Naive B cell (primary cell): ENCODE measurements at regions not wholly inside any gene's neighbourhood (a gene's known extent, or its start where the extent isn't known, plus 50 kb on each side); places are given as distances from the start of the nearest gene placed in this dataset.

Experiments used
- ATAC-seq, 2 donors: fragments of 150-1000 bp; cut with Tn5 transposase; 2 replicates each; pipeline ENCODE4 v1.10.0; 2021; ENCODE audit warnings: low read depth in 2 of 2, mild to moderate bottlenecking in 2 of 2, moderate library complexity in 2 of 2
- DNase-seq: peaks from one replicate; pipeline ENCODE4 v3.0.0; 2022
- H3K27ac Mint-ChIP-seq, 6 donors: one replicate each; pipeline ENCODE4 v1.8.0; 2020 to 2022; ENCODE audit warnings: mild to moderate bottlenecking in 6 of 6, mixed read lengths in 6 of 6, moderate library complexity in 5 of 6, inconsistent platforms in 2 of 6
- H3K27me3 Mint-ChIP-seq, 3 donors: one replicate each; pipeline ENCODE4 v1.8.0; 2021 to 2022; ENCODE audit warnings: mixed read lengths in 3 of 3, mild to moderate bottlenecking in 1 of 3
- H3K36me3 Mint-ChIP-seq, 2 donors: one replicate each; pipeline ENCODE4 v1.8.0; 2020 to 2022; ENCODE audit warnings: mixed read lengths in 2 of 2, inconsistent platforms in 1 of 2, mild to moderate bottlenecking in 1 of 2
- H3K4me1 Mint-ChIP-seq, 3 donors: one replicate each; pipeline ENCODE4 v1.8.0; 2020 to 2022; ENCODE audit warnings: mixed read lengths in 3 of 3, inconsistent platforms in 1 of 3, mild to moderate bottlenecking in 1 of 3, moderate library complexity in 1 of 3
- H3K4me3 Mint-ChIP-seq, 8 donors: one replicate each; pipeline ENCODE4 v1.8.0; 2020 to 2022; ENCODE audit warnings: mild to moderate bottlenecking in 8 of 8, mixed read lengths in 8 of 8, moderate library complexity in 8 of 8, inconsistent platforms in 2 of 8
- H3K9me3 Mint-ChIP-seq, 7 donors: one replicate each; pipeline ENCODE4 v1.8.0; 2020 to 2022; ENCODE audit warnings: mixed read lengths in 7 of 7, mild to moderate bottlenecking in 5 of 7, inconsistent platforms in 2 of 7, moderate library complexity in 1 of 7

DNA sequence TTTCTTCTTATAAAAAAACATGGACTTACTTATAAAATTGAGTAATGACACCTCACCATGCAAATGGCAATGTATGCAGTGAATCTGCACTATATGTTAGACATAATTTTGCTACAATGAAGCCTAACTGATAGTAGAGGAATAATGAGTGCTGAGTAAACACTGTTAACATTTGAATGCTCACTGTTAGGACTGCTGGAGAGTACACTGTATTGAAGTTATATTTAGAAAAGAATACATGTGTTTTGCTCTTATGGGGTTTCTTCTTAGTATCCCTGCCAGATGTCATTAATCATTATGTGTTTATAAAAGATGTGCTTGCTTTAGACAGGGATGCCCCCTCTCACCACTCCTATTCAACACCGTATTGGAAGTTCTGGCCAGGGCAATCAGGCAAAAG is 111.1 kb upstream of the ZP4 start:
- Mint-ChIP-seq H3K27me3 (no peaks in the 10 kb centered on the region), H3K4me3 (no peak overlapping the region), H3K36me3 (no peaks in the 10 kb centered on the region)

DNA sequence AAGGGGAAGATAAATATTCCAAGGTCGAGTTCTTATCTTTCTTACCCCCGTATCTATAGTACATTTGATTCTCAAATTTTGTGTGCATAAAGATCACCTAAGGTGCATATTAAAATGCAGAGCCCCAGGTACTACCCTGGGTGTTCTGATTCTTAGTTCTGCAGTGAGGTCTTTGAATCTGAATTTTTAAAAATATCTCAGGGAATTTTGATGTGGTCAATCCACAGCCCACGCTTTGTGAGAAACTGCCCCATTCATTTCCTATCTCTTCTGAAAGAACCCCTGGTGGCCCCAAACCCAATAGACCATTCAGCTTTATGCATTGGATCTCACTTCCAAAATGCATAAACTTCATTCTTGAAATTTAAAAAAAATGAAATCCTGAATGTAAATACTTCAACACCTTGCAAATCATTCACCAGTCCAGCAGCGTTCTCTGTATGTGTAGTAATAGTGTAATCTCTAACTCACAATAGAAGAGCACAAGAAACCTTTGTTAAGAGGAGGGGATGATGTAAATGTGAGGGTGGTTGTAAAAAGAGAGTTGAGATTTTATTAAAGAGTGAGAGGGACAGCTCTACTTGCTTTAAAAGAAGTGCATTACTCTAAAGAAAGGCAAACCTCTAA is 108.8 kb upstream of the ZP4 start:
- peaks cover 0 to 8% (median 5%) of the 10 kb centered on the region in 7 donors for H3K9me3 Mint-ChIP-seq
- H3K36me3 Mint-ChIP-seq: no peaks in the 10 kb centered on the region
- no peaks in the 10 kb centered on the region for H3K27me3 Mint-ChIP-seq
- DNase-seq: no peak
- no peak overlapping the region for H3K27ac Mint-ChIP-seq
- H3K4me1 Mint-ChIP-seq: no peaks in the 10 kb centered on the region
- no peak overlapping the region for H3K4me3 Mint-ChIP-seq
- no peak for ATAC-seq

More for the DNA sequence above, 111.1 kb upstream of the ZP4 start:
- no peak for DNase-seq
- Mint-ChIP-seq H3K9me3 (peaks cover 0 to 8% (median 5%) of the 10 kb centered on the region in 7 donors), H3K27ac (no peak overlapping the region), H3K4me1 (peaks cover 0 to 8% (median 6%) of the 10 kb centered on the region in 3 donors)
- no peak for ATAC-seq

DNA sequence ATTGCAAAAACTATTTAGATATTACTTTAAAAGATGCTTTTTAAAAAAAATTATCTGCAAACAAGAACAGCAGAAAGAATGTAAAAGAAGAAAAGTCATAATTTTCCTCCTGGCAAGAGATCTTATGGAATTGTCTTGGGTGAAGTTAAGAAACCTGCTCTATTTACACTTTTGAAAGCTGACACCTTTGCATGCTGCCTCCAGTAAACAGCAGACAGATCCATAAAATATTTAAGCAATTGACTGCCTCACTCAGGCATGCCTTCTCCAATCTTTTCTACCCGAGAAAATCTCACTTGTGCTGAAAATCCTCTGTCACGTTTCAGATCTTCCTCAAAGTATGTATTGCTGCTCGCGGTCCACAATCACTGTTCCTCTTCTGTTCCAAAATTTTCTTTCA is 107.9 kb upstream of the ZP4 start:
- no peak for DNase-seq
- Mint-ChIP-seq H3K27ac (no peak overlapping the region), H3K9me3 (peaks cover 0 to 5% (median 4%) of the 10 kb centered on the region in 7 donors), H3K27me3 (no peaks in the 10 kb centered on the region), H3K4me3 (no peak overlapping the region), H3K36me3 (no peaks in the 10 kb centered on the region), H3K4me1 (no peaks in the 10 kb centered on the region)
- no peak for ATAC-seq

DNA sequence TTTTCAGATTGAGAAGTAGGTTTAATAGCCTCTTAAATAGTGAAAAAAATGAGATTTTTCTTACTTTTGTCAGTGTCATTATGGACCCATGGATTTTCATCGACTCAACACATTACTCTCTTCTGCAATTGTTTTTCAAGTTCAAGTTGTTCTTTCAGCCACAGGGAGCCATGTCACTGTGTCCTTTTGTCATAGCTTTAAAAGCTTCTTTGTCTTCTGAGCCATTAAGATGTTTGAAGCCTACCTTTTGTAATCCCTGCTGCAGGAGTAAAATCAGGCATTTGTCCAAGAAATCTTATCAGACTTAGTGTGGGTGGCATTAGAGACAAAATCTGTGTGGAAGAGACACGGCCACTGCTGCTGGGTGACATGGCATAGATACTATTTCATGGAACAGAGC is 92.8 kb upstream of the ZP4 start:
- DNase-seq: no peak
- no peaks in the 10 kb centered on the region for H3K27me3 Mint-ChIP-seq
- H3K4me3 Mint-ChIP-seq: no peak overlapping the region
- peaks cover 0 to 13% (median 7%) of the 10 kb centered on the region in 3 donors for H3K4me1 Mint-ChIP-seq
- no peaks in the 10 kb centered on the region for H3K9me3 Mint-ChIP-seq
- no peaks in the 10 kb centered on the region for H3K36me3 Mint-ChIP-seq
- ATAC-seq: no peak
- H3K27ac Mint-ChIP-seq: no peak overlapping the region

DNA sequence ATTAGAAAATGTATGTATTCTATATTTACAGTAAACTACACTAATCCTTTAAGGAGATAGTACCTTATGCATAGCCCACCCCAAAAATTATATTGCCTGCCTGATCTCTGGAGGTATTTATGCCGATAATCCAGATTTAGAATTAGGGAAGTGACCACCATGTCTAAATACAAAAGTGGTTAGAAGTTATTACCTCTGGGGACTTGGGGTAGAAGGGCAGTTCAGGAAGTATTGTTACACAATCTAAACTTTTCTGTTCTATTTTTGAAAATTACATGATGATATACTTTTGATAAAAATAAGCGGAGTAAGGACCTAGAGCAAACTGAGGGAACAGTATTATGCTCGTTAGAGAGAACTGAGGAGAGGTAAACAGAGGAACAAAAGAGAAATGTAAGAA is 90.5 kb upstream of the ZP4 start:
- DNase-seq: no peak
- no peak for ATAC-seq
- Mint-ChIP-seq H3K4me3 (peak overlapping the region in 1 of 8 donors; percentile 69), H3K27ac (peak overlapping the region in 2 of 6 donors; percentile 44 to 84), H3K36me3 (no peaks in the 10 kb centered on the region), H3K27me3 (no peaks in the 10 kb centered on the region), H3K9me3 (no peaks in the 10 kb centered on the region), H3K4me1 (peaks cover 0 to 13% (median 7%) of the 10 kb centered on the region in 3 donors)

DNA sequence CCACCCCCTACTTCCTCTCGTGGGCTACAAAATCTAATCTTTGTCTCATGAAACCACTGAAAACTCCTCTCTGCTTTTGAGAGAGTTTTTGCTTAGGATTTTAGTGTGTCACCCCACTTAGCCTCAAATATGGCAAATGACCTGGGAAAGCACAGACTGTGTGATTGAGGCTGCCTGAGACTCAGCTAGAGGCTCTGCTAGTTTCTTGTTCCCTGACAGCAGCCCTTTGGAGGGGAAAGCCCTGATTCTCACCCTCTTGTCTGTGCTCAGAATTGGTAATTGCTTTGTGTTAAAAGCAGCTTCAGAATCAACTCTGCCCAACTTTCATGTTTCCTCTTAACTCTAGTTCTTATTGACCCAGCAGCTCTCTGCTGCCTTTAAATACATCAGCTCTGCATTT is 85.6 kb upstream of the ZP4 start:
- Mint-ChIP-seq H3K27ac (no peak overlapping the region), H3K27me3 (no peaks in the 10 kb centered on the region), H3K4me3 (no peak overlapping the region), H3K4me1 (peaks cover 0 to 10% (median 2%) of the 10 kb centered on the region in 3 donors), H3K36me3 (no peaks in the 10 kb centered on the region), H3K9me3 (no peaks in the 10 kb centered on the region)
- DNase-seq (no peak), ATAC-seq (no peak)

DNA sequence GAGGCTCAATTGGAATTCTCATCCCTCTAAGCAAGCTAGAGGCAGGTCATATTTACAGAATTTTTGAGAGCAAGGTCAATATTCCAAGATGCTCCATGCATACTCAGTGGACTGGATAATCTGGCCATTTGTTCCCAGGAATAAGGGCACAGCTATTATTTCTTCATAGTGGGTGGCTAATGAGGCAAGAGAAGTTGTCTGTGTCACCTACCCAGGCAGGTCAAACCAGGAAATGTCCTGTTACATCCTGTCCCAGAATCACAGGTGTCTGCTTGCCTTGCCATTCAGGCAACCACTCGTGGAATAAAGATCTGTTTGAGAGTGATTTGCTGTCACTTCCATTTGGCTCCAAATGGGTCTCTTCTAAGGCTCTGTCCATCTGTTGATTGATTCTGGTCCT is 85.2 kb upstream of the ZP4 start:
- Mint-ChIP-seq H3K9me3 (no peaks in the 10 kb centered on the region), H3K4me1 (peaks cover 0 to 5% (median 0%) of the 10 kb centered on the region in 3 donors), H3K27me3 (no peaks in the 10 kb centered on the region), H3K36me3 (no peaks in the 10 kb centered on the region), H3K27ac (no peak overlapping the region), H3K4me3 (no peak overlapping the region)
- DNase-seq (no peak), ATAC-seq (no peak)

DNA sequence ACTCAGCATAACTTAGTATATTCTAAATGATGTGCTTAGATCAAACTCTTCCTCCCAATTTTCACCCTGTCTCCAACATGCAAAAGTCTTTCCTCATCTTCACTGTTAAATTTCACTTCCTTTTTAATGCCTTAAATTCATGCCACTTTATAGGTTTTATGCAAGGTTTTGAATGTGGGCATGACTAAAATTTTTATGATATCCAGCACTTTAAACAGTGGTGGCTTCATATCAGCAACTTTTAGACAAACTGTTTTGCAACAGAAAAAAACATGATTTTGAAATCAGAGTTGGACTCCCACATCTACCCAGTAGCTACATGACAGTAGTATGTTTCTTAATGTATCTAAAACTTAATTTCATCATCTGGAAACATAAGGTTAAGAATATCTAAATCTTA is 84.7 kb upstream of the ZP4 start:
- no peak for ATAC-seq
- Mint-ChIP-seq H3K27ac (no peak overlapping the region), H3K9me3 (no peaks in the 10 kb centered on the region), H3K27me3 (no peaks in the 10 kb centered on the region), H3K4me1 (peaks cover 0 to under 1% (median 0%) of the 10 kb centered on the region in 3 donors), H3K36me3 (no peaks in the 10 kb centered on the region), H3K4me3 (no peak overlapping the region)
- DNase-seq: no peak

DNA sequence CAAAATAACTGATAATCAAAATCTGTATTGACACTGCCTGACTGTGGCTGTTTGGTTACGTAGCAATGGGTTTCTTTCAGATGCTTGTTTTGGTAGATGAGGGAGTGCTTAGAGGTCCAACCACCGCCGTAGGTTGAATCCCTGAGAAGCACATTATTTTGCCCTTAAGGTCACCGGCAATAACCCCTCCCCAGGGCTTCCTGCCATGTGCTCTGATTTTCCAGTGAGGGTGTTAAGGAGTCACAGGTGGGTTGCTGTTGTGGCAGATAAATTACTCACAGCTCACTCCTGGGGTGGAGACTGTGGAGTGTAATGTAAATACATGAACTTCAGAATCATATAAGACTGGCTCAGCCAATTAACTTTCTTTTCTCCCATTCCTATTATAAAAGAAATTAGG is 81.5 kb upstream of the ZP4 start:
- ATAC-seq (no peak), DNase-seq (no peak)
- Mint-ChIP-seq H3K4me3 (no peak overlapping the region), H3K9me3 (no peaks in the 10 kb centered on the region), H3K4me1 (no peaks in the 10 kb centered on the region), H3K27ac (no peak overlapping the region), H3K27me3 (no peaks in the 10 kb centered on the region), H3K36me3 (no peaks in the 10 kb centered on the region)

DNA sequence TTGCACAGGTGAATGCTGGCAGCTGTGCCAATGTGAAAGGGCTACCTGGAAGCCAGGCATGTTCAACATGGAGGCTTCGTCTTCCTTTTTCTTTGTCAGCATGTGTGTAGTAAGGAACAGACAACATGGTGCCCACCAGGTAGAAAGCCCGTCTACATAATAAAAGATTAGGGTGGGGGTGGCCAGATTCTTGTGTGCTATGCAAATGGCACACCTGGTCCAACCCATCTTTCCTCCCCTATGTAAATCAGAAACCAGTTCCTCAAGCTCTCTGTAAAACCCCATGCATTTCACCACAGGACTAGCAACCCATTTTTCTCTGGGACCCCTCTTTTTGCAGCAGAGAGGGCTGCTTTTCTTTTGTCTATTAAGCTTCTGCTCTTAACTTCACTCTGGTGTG is 72.3 kb upstream of the ZP4 start:
- Mint-ChIP-seq H3K36me3 (no peaks in the 10 kb centered on the region), H3K4me3 (no peak overlapping the region), H3K9me3 (peaks cover 0 to 4% (median 0%) of the 10 kb centered on the region in 7 donors), H3K27me3 (no peaks in the 10 kb centered on the region), H3K27ac (no peak overlapping the region), H3K4me1 (no peaks in the 10 kb centered on the region)
- no peak for DNase-seq
- no peak for ATAC-seq

DNA sequence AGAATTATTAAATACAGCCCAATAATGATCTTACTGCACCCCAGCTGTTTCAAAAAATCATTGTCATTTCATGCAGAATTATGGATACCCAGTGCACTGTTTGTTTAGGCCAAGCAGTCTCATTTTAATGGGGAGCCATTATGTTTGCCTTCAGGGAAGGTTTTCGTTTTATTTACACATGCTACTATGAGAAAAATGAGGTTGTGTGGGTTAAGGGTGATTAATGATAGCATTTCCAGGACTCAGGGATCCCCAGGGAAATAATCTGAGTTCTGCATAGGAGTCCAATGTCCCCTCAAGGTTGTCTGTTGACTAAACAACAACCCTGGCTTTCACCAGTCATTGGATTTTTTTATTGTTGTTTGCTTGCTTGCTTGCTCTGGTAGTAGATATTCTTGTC is 71.0 kb upstream of the ZP4 start:
- no peak overlapping the region for H3K27ac Mint-ChIP-seq
- peaks cover 0 to 4% (median 0%) of the 10 kb centered on the region in 7 donors for H3K9me3 Mint-ChIP-seq
- H3K4me3 Mint-ChIP-seq: no peak overlapping the region
- H3K36me3 Mint-ChIP-seq: no peaks in the 10 kb centered on the region
- no peak for ATAC-seq
- no peaks in the 10 kb centered on the region for H3K4me1 Mint-ChIP-seq
- no peak for DNase-seq
- H3K27me3 Mint-ChIP-seq: no peaks in the 10 kb centered on the region

DNA sequence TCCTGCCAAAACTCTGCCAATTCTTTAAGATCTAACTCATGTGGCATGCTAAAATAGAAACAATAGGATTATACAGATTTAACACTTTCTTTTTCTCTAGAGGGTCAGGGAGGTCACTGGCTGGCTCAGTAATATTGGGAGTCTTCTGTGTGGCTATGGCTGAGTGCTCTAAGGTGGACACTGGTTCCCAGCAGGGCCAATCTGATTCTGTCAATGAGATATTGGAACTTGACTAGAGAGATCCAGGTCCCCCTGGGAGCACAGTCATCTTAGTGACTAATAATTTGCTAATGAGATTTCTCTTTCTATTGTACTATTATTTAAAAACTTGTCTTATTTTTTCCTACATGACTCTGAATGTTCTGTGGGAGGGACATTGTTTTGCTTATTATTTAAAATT is 69.1 kb upstream of the ZP4 start:
- Mint-ChIP-seq H3K27ac (no peak overlapping the region), H3K4me3 (no peak overlapping the region), H3K4me1 (no peaks in the 10 kb centered on the region), H3K36me3 (no peaks in the 10 kb centered on the region), H3K9me3 (peaks cover 0 to 5% (median 0%) of the 10 kb centered on the region in 7 donors), H3K27me3 (no peaks in the 10 kb centered on the region)
- DNase-seq: no peak
- ATAC-seq: no peak

DNA sequence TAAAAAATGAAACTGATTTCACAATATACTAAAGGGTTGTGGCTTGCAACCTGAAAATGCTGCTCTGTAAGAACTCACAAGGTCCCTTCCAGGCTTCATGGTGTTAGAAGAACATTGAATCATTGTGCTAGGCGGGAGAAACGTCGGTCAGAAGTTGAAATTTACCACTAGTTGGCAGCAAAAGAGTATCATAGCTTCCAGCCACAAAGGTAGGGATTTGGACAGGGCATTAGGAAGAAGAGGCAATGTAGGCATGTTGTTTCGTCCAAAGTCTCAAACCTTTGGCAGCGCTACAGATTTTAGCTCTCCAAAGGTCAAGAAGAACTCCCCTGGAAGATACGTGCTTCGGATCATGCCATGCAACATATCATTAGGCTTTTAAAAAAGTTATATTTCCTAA is 62.5 kb upstream of the ZP4 start:
- no peaks in the 10 kb centered on the region for H3K27me3 Mint-ChIP-seq
- no peaks in the 10 kb centered on the region for H3K4me1 Mint-ChIP-seq
- H3K27ac Mint-ChIP-seq: no peak overlapping the region
- H3K36me3 Mint-ChIP-seq: no peaks in the 10 kb centered on the region
- ATAC-seq: no peak
- no peak overlapping the region for H3K4me3 Mint-ChIP-seq
- DNase-seq: no peak
- peaks cover 0 to 3% (median 0%) of the 10 kb centered on the region in 7 donors for H3K9me3 Mint-ChIP-seq
